IMR-90 (cell line): ENCODE measurements at regions not wholly inside any gene's neighbourhood (a gene's known extent, or its start where the extent isn't known, plus 50 kb on each side); places are given as distances from the start of the nearest gene placed in this dataset.
A peak's percentile ranks its signal among the peaks of the same experiment; 100 is the strongest.

ENCODE experiments used
- ATAC-seq: fragments of 200-7000 bp; cut with Tn5 transposase; 2 replicates; pipeline ENCODE4 v1.9.1; 2020; ENCODE audit warnings: low read depth, mild to moderate bottlenecking, moderate library complexity
- BruUV-seq: library from RNA; stranded (reverse); fragments of 400-500 nt; replicated peaks from 2 replicates; lab custom pipeline; 2021; lab: Mats Ljungman, UMichigan
- CTCF ChIA-PET: fragments of 300-600 bp; formaldehyde crosslinking; extraction: SDS; loops from one replicate; lab custom pipeline; 2021; ENCODE audit warnings: antibody characterized with exemption; lab: Yijun Ruan, JAX
- POLR2A ChIA-PET: fragments of 300-600 bp; sonication (Branson Sonifier 250); formaldehyde crosslinking; loops from one replicate; lab custom pipeline; 2022; ENCODE audit warnings: antibody characterized with exemption; ENCODE audit not compliant: unreplicated experiment; lab: Charles Lee
- DNase-seq: peaks from one replicate; pipeline ENCODE4 v3.0.0; 2013
- H2AFZ ChIP-seq: replicated peaks from 2 replicates; pipeline ENCODE3; 2013; ENCODE audit warnings: low read length, mild to moderate bottlenecking; ENCODE audit not compliant: poor library complexity
- H2AK5ac ChIP-seq: 2 replicates; pipeline ENCODE4 v1.6.1; 2013; ENCODE audit warnings: low read depth, low read length, inconsistent platforms
- H2AK9ac ChIP-seq: replicated peaks from 2 replicates; pipeline ENCODE3; 2013; ENCODE audit warnings: mild to moderate bottlenecking, low read depth, low read length, moderate library complexity; ENCODE audit not compliant: poor library complexity
- H2BK120ac ChIP-seq: 2 replicates; pipeline ENCODE4 v1.6.1; 2013; ENCODE audit warnings: low read depth, low read length, inconsistent platforms
- H2BK15ac ChIP-seq: 3 replicates; pipeline ENCODE4 v1.6.1; 2013; ENCODE audit warnings: low read depth, low read length, inconsistent platforms
- H2BK20ac ChIP-seq: 2 replicates; pipeline ENCODE4 v1.6.1; 2013; ENCODE audit warnings: low read depth, mild to moderate bottlenecking, inconsistent platforms, low read length, moderate library complexity
- H2BK5ac ChIP-seq: 2 replicates; pipeline ENCODE4 v1.6.1; 2013; ENCODE audit warnings: mild to moderate bottlenecking, low read depth, low read length, inconsistent platforms; ENCODE audit not compliant: poor library complexity, severe bottlenecking
- H3K14ac ChIP-seq: replicated peaks from 2 replicates; pipeline ENCODE4 v1.6.1; 2013; ENCODE audit warnings: low read depth, low read length, inconsistent platforms
- H3K18ac ChIP-seq: 2 replicates; pipeline ENCODE4 v1.6.1; 2013; ENCODE audit warnings: low read depth, low read length, control low read depth
- H3K23ac ChIP-seq: 2 replicates; pipeline ENCODE4 v1.6.1; 2013; ENCODE audit warnings: low read depth, low read length, inconsistent platforms
- H3K27ac ChIP-seq: 2 replicates; pipeline ENCODE4 v1.5.1; 2013; ENCODE audit warnings: mild to moderate bottlenecking, control low read depth, low read length; ENCODE audit not compliant: insufficient read depth
- H3K27me3 ChIP-seq: 2 replicates; pipeline ENCODE4 v1.6.1; 2013; ENCODE audit warnings: low read length; ENCODE audit not compliant: control insufficient read depth, insufficient read depth
- H3K36me3 ChIP-seq: 2 replicates; pipeline ENCODE4 v1.6.1; 2013; ENCODE audit warnings: low read length, mixed read lengths; ENCODE audit not compliant: control insufficient read depth, insufficient read depth
- H3K4ac ChIP-seq: 2 replicates; pipeline ENCODE4 v1.6.1; 2013; ENCODE audit warnings: low read depth, low read length, inconsistent platforms
- H3K4me1 ChIP-seq: 2 replicates; pipeline ENCODE4 v1.6.1; 2013; ENCODE audit warnings: low read length, mixed read lengths; ENCODE audit not compliant: control insufficient read depth, insufficient read depth
- H3K4me2 ChIP-seq: 2 replicates; pipeline ENCODE4 v1.6.1; 2013; ENCODE audit warnings: low read depth, mild to moderate bottlenecking, control low read depth, low read length, moderate library complexity
- H3K4me3 ChIP-seq: 2 replicates; pipeline ENCODE4 v1.5.1; 2013; ENCODE audit warnings: low read depth, mild to moderate bottlenecking, control low read depth, low read length, moderate library complexity; ENCODE audit not compliant: insufficient read depth
- H3K56ac ChIP-seq: 2 replicates; pipeline ENCODE4 v1.6.1; 2013; ENCODE audit warnings: low read length, inconsistent platforms; ENCODE audit not compliant: insufficient read depth; ENCODE audit errors: extremely low read depth
- H3K79me1 ChIP-seq, 2 experiments: 2 replicates each; pipeline ENCODE4 v1.6.1; 2013; ENCODE audit warnings: low read length in 2 of 2, inconsistent platforms in 1 of 2, low read depth in 1 of 2
- H3K9ac ChIP-seq: 2 replicates; pipeline ENCODE4 v1.6.1; 2013; ENCODE audit warnings: low read depth, low read length, control low read depth
- H3K9me1 ChIP-seq: 2 replicates; pipeline ENCODE4 v1.6.1; 2013; ENCODE audit warnings: low read length, inconsistent platforms; ENCODE audit not compliant: insufficient read depth
- H3K9me3 ChIP-seq: 2 replicates; pipeline ENCODE4 v1.6.1; 2013; ENCODE audit warnings: low read length; ENCODE audit not compliant: control insufficient read depth, insufficient read depth
- H4K20me1 ChIP-seq: 2 replicates; pipeline ENCODE4 v1.6.1; 2013; ENCODE audit warnings: low read length, inconsistent platforms; ENCODE audit not compliant: insufficient read depth
- H4K5ac ChIP-seq: 2 replicates; pipeline ENCODE4 v1.6.1; 2013; ENCODE audit warnings: mild to moderate bottlenecking, low read depth, low read length, control low read depth
- H4K8ac ChIP-seq, 2 experiments: 2 replicates each; pipeline ENCODE4 v1.6.1; 2013; ENCODE audit warnings: low read depth in 2 of 2, low read length in 2 of 2, control low read depth in 1 of 2, inconsistent platforms in 1 of 2
- H4K91ac ChIP-seq: 2 replicates; pipeline ENCODE4 v1.6.1; 2013; ENCODE audit warnings: low read depth, low read length, inconsistent platforms; ENCODE audit not compliant: insufficient read depth
- CEBPB ChIP-seq: IDR thresholded peaks from 2 replicates; pipeline ENCODE4 v1.6.1; 2012; ENCODE audit warnings: low read depth, low read length, improper control_type of control experiment
- ELK1 ChIP-seq: fragments of 150-350 bp; IDR thresholded peaks from 2 replicates; pipeline ENCODE4 v1.6.1; 2016; ENCODE audit warnings: low read depth, mild to moderate bottlenecking, low read length, moderate library complexity, borderline replicate concordance
- WGBS, 2 experiments: methylation state at CpG; one replicate each; pipeline versions ENCODE4 v1.1.5 to v1.1.7; 2013; ENCODE audit warnings: missing lambda C conversion rate in 2 of 2; ENCODE audit not compliant: insufficient read length in 1 of 2; ENCODE audit errors: extremely low coverage in 2 of 2; 5-methylcytosine and 5-hydroxymethylcytosine counted together
- dilution Hi-C: fragments of 300-500 bp; cut with HindIII; formaldehyde crosslinking; loops from one replicate; pipeline ENCODE4 v1.14.3; 2018; ENCODE audit warnings: low sequenced_read_pairs; ENCODE audit not compliant: unreplicated experiment
- in situ Hi-C: fragments of 300-500 bp; cut with MboI; formaldehyde crosslinking; loops from 3 replicates; pipeline ENCODE4 v1.14.3; 2019; ENCODE audit warnings: low sequenced_read_pairs, inconsistent platforms, mixed read lengths
- intact Hi-C: fragments of 100-400 bp; cut with micrococcal nuclease; formaldehyde crosslinking; loops from 2 replicates; pipeline ENCODE4 v1.10.0; 2022

- no TSS peak for BruUV-seq
- H3K4me1 ChIP-seq, result peaks cover 10% of the 10 kb centered on the region
- H4K8ac ChIP-seq, result peak overlapping the region; percentile 51 to 58; a peak in 3 of 4 replicates
- H2AFZ ChIP-seq, result no peak overlapping the region
- H3K79me1 ChIP-seq, result no peaks in the 10 kb centered on the region
- no peak overlapping the region for H2AK9ac ChIP-seq
- peak overlapping the region; percentile 68 for H2BK120ac ChIP-seq
- ATAC-seq (no peak), DNase-seq (no peak)
- no peak overlapping the region for H3K23ac ChIP-seq
- TF ChIP-seq ELK1, result no peak
- TF ChIP-seq CEBPB, result no peak
- intact Hi-C loops, result loop anchor here (5.0 kb wide), 1 partner anchor 430 kb away; no protein-coding TSS in a partner anchor
- H3K56ac ChIP-seq, result no peak overlapping the region
- CTCF ChIA-PET, result no interaction called here
- H2BK20ac ChIP-seq, result peak overlapping the region; percentile 87
- H3K4me2 ChIP-seq, result no peak overlapping the region
- no peak overlapping the region; the same call in 1 of the 2 replicates for H4K5ac ChIP-seq
- no peaks in the 10 kb centered on the region for H4K20me1 ChIP-seq
- H3K4me3 ChIP-seq, result no peak overlapping the region
- peak overlapping the region; percentile 55 for H2BK5ac ChIP-seq
- no peak overlapping the region for H3K9ac ChIP-seq
- H3K27me3 ChIP-seq, result no peaks in the 10 kb centered on the region
- H3K9me3 ChIP-seq, result peaks cover 10% of the 10 kb centered on the region
- H2AK5ac ChIP-seq, result peak overlapping the region; percentile 37
- POLR2A ChIA-PET, result no interaction called here
- peak overlapping the region; percentile 81 for H3K4ac ChIP-seq
- peak overlapping the region; percentile 79 for H4K91ac ChIP-seq
- no peak overlapping the region for H3K14ac ChIP-seq
- no peak overlapping the region for H3K27ac ChIP-seq
- WGBS, 2 experiments, result 92% methylated on average over 6 of the region's 10 CpGs; no CpG with 5 or more reads in 1 of the 2 experiments
- dilution Hi-C loops, result no loop called here
- no peaks in the 10 kb centered on the region for H3K36me3 ChIP-seq
- in situ Hi-C loops, result no loop called here
- H3K18ac ChIP-seq, result peak overlapping the region; percentile 73
- H3K9me1 ChIP-seq, result no peaks in the 10 kb centered on the region; the same call in 1 of the 2 replicates
- H2BK15ac ChIP-seq, result peak overlapping the region; percentile 70; the same call in 2 of the 3 replicates
These were observed 1225.3 kb upstream of the CHAC2 start for GRCh38 chr2:52542297-52542696.
